ENCODE measurements at regions not wholly inside any gene's neighbourhood (a gene's known extent, or its start where the extent isn't known, plus 50 kb on each side); places are given as distances from the start of the nearest gene placed in this dataset.

DNA sequence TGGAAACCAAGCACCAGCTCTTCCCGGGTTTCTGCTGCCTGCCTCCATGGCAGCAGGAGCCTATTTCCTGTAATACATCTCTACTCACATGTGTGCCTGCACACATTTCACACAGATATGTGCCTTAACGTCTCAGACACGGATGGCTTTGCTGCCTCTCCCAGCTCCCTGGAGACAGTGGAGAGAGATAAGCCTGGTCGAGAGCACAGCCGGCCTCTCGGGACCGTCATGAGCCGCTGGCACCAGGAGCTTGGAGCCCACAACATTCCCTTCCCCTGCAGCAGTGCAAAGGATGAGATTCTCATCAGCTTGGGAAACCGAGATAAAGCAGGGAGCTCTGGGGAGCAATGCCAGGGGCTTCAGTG is 587.7 kb downstream of the BRD1 start:
- TF ChIP-seq, protein P1, sequence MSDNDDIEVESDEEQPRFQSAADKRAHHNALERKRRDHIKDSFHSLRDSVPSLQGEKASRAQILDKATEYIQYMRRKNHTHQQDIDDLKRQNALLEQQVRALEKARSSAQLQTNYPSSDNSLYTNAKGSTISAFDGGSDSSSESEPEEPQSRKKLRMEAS (IDR thresholded peaks at IDR 0.05; ENCODE audit: low read depth, low read length) = no peak
- TF ChIP-seq, protein P2, sequence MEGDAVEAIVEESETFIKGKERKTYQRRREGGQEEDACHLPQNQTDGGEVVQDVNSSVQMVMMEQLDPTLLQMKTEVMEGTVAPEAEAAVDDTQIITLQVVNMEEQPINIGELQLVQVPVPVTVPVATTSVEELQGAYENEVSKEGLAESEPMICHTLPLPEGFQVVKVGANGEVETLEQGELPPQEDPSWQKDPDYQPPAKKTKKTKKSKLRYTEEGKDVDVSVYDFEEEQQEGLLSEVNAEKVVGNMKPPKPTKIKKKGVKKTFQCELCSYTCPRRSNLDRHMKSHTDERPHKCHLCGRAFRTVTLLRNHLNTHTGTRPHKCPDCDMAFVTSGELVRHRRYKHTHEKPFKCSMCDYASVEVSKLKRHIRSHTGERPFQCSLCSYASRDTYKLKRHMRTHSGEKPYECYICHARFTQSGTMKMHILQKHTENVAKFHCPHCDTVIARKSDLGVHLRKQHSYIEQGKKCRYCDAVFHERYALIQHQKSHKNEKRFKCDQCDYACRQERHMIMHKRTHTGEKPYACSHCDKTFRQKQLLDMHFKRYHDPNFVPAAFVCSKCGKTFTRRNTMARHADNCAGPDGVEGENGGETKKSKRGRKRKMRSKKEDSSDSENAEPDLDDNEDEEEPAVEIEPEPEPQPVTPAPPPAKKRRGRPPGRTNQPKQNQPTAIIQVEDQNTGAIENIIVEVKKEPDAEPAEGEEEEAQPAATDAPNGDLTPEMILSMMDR (IDR thresholded peaks at IDR 0.05; ENCODE audit: low read depth, low read length) = no peak
- TF ChIP-seq MYC (IDR thresholded peaks at IDR 0.05; ENCODE audit: low read depth, low read length) = no peak

All from NB4 (cell line).